Activated CD4-positive, alpha-beta T cell treated with anti-CD3 and anti-CD28 coated beads for 48 hours (primary cell): ENCODE measurements at regions not wholly inside any gene's neighbourhood (a gene's known extent, or its start where the extent isn't known, plus 50 kb on each side); places are given as distances from the start of the nearest gene placed in this dataset.
"Not testable (repeated sequence)": the region's sequence is repeated elsewhere in the genome, so short reads cannot be mapped to it uniquely, and the experiment has no call there.

Source experiments
- DNase-seq: peaks from one replicate; pipeline ENCODE4 v3.0.0-alpha.2; 2020

DNA sequence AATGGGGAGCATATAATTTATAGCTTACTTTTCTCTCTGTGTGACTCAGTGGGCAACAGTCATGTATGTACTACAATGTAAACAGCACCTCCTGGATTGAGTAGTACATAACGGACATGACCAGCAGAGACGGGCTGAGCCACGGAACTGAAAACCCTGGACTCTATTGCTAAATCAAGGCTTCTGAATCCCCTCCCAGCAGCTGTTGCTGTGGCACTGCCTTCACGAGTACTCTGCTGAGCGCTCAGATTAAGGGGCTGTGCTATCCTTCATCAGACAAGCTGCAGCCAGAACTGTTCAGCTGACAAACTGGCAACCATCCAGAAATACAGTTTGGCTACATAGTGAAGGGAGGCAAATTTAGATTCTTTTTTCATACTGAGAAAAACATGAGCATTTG is 131.3 kb upstream of the CCDC180 start:
- no peak for DNase-seq

DNA sequence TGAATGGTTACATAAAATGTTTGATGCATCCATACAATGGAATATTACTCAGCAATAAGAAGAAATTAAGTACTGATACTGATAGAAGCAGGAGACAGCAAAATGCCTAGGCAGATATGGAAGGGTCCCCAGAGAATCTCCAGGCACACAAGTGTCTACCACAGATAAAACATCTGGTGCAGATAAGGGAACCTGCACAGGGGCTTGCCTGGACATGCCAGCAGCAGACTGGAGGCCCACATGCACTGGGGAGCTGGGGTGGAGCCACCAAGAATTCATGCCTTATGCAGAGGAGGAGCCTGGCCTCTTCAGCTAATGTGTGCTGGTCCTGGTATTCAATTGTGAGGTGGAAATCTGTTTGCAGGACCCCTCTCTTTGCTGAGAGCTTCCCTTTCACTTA is 129.2 kb upstream of the CTSV start:
- not testable (repeated sequence) for DNase-seq

DNA sequence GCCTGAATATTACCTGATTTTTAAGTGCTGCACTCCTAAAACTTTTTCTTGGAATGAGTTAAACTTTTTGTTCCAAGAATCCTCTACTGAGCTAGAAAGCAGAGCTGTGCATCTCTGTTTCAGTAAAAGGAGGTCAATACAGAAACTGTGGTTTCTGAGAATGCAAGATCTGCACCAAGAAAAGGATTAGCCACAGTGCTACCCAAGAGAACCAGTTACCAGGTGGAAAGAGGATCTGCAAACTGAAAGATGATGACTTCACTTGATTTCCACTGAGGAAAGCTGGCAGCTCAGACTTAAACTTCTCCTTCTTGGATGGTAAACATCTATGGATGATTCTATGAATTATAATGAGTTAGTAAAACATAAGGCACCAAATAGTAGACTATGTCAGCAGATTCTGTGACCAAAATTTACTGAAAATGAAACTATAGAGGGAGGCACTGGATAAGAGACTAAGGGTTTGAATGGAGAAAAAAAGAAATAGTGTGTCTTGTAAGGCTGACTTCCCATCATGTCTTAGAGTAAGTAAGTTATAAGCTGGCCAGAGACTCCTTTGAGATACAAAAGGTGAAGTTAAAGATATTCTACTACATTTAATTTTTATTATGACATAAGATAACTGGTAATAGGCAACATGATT is 127.7 kb upstream of the CTSV start:
- DNase-seq: not testable (repeated sequence)

DNA sequence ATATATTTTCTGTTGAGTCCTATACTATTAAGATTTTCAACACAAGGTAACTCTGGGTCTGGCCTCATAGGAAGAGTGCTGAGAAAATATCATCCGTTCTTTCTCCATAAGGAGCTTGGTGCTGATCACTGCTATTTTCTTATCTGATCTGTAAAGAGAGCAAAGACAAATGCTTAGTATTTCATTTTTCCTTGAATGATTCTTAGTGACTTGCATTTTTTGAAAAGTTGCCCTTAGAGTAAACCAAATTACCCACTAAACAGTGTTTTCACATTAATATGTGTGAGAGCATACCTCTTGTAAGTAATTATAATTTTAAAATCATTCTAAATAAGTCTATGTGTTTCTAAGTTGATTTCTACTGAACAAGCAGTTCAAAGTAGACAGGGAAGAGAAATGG is 121.3 kb upstream of the CTSV start:
- DNase-seq: no peak

DNA sequence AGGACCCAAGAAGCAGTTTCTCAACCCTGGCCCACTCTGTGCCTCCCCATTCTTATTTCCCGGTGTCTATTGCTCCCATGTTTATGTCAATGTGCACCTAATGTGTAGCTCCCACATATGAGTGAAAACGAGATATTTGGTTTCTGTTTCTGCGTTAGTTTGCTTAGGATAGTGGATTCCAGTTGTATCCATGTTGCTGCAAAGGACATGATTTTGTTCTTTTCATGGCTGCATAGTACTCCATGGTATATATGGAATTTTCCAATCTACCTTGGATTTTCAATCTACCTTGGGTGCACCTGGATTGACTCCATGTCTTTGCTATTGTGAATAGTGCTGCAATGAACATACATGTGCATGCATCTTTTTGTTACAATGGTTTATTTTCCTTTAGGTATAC is 119.8 kb upstream of the CTSV start:
- DNase-seq: not testable (repeated sequence)

DNA sequence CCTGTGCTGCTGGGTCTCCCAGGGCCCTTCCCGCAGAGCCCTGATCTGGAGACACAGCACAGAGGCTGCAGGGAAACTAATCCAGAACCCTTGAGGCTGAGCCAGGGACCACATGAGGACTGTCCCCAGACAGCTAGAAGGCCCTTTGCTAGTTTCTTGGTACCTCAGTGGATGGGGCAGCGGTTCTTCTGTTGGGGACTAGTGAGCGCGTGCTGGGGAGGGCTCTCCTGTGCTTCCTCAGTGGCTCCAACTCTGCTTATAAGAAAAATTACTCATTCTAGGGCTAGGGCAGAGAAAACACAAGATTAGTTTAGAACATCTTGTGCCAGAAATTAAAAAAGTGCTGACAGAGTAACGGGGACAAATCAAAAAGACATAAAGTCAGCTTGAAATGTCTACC is 116.5 kb upstream of the CTSV start:
- not testable (repeated sequence) for DNase-seq

DNA sequence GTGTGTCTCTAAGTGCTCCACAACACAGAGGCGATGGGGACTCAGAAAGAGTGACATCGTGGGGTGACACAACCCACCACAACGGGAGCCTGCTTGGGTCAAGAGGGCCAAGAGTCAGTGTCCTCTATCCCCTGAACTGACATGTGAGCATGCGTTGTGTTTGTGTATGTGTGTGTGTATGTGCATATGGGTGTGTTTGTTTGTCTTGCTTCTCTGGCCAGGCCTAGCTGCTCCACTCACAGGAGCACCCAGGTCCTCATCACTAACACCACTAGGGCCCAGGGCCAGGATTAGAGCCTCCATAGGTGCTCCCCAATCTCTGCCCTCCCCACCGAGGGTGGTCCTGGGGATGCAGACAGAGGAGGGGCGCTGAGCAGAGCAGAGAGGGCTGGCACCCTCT is 115.0 kb upstream of the CTSV start:
- no peak for DNase-seq

DNA sequence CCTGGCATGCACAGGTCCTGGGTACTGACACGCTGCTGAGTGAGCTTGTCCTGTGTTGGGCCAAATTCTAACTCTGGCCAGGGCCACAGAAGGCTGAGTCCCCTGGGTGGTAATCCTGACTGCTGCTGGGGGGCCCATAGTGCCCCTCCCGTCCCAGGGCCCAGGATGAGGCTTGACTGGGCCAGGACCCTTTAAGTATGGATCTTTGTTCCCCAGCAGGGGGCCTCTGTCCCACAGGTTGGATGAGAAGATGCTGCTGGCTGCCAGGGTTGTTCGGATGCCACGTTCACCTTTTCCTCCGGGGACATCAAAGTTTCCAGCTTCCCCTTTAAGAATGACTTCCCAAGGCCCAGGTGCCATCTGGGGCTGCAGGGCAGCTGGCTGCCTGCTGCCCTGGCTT is 114.2 kb upstream of the CTSV start:
- not testable (repeated sequence) for DNase-seq

DNA sequence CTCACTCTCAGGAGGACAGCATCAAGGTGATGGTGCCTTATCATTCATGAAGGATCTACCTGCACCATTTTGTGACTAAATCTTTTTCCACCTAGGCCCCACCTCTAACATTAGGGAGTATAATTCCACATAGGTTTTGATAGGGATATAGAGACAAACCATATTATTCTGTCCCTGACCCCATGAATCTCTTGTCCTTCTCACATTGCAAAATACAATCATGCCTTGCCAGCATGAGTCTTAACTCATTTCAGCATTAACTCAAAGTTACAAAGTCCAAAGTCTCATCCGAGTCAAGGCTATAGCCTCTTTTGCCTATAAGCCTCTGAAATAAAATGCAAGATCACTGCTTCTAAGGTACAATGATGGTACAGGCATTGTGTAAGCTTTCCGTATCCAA is 111.5 kb upstream of the CTSV start:
- not testable (repeated sequence) for DNase-seq

DNA sequence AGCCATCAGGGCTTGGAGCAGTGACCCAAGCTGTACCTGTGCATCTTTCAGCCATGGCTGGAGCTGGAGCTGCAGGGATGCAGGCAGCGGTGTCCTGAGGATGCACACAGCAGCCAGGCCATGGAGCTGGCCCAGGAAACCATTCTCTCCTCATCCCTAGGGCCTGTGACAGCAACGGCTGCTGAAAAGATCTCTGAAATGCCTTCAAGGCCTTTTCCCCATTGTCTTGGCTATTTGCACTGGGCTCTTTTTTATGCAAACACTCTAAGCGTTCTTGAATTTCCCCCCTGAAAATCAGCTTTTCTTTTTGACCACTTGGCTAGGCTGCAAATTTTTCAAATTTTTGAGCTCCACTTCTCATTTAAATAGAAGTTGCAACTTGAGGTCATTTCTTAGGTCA is 109.5 kb upstream of the CTSV start:
- DNase-seq: not testable (repeated sequence)

DNA sequence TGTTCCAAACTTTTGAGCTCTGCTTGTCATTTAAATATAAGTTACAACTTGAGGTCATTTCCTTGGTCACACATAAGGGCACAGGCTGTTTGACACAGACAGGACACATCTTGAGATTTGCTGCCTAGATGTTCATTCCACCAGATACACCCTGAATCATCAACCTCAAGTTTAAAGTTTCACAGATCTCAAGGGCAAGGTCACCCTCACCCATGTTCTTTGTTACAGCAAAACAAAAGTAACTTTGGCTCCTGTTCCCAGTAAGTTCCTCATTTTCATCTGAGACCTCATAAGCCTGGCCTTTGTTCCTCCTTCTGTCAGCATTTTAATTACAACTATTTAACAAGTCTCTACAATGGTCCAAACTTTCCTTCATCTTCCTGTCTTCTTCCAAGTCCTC is 106.7 kb upstream of the CTSV start:
- not testable (repeated sequence) for DNase-seq

DNA sequence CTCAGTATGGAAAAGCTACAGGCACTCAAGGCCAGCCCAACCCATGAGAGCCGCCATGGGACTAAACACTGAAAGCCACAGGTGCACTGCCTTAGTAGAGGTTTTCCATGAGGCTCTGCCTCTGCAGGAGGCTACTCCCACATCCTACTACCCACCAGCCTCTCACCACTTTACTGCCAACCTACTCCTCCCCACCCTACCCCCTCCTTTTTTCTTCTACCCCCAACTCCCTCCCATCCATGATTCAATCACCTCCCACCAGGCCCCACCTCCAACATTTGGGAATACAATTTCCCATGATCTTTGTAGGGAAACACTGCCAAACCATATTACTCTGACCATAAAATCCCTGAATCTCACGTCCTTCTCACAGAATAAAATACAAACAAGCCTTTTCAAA is 101.6 kb upstream of the CTSV start:
- DNase-seq: no peak

DNA sequence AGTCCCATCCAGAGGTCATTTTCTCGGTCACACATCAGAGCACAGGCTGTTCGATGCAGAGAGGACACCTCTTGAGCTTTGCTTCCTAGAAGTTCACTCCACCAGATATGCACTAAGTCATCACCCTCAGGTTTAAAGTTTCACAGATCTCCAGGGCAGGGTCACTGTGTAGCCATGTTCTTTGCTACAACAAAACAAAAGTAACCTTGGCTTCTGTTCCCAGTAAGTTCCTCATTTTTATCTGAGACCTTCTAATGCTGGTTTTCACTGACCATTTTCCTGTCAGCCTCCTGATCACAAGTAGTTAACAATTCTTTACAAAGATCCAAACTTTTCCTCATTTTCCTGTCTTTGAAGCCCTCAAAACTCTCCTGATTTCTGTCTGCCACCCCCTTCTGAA is 97.5 kb upstream of the CTSV start:
- DNase-seq: no peak

DNA sequence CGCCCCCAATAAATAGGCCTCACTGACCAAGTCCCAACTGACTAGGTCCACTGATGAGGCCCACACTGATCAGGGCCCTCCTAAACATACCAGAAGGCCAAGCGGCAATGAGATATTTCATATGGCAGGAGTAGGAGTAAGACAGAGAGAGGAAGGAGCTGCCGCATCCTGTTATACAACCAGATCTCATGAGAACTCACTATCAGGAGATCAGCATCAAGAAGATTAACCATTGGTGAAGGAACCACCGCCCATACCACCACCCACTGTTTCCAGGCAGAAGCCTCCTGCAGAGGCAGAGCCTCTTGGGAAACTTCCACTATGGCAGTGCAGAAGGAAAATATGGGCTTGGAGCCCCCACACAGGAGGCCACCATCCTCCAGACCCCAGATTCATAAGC is 95.0 kb upstream of the CTSV start:
- not testable (repeated sequence) for DNase-seq

DNA sequence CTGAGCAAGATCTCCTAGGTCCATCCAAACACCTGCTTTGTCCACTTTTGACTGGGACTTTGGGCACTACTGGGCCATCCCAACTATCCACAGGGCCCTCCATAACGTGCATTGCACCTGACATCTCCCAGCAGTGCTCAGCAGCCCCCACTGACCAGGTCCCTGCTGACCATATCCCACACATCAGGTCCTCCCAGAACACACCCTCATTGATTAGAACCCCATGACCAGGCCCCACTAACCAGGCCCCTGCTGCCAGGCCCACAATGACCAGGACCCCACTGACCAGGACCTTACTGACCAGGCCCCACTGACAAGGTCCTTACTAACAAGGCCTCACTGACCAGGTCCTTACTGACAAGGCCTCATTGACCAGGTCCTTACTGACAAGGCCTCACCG is 93.9 kb upstream of the CTSV start:
- DNase-seq: no peak

DNA sequence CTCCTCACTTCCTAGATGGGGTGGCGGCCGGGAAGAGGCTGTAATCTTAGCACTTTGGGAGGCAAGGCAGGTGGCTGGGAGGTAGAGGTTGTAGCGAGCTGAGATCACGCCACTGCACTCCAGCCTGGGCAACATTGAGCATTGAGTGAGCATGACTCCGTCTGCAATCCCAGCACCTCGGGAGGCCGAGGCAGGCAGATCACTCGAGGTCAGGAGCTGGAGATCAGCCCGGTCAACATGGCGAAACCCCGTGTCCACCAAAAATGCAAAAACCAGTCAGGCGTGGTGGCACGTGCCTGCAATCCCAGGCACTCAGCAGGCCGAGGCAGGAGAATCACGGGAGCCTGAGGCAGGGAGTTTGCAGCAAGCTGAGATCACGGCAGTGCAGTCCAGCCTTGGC is 91.9 kb upstream of the CTSV start:
- not testable (repeated sequence) for DNase-seq

DNA sequence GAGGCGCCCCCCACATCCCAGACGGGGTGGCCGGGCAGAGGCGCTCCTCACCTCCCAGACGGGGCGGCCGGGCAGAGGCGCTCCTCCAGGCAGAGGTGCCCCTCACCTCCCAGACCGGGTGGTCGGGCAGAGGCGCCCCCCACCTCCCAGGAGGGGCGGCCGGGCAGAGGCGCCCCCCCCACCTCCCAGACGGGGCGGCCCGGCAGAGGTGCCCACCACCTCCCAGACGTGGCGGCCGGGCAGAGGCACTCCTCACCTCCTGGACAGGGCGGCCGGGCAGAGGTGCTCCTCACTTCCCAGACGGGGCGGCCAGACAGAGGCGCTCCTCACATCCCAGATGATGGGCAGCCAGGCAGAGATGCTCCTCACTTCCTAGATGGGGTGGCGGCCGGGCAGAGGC is 91.4 kb upstream of the CTSV start:
- not testable (repeated sequence) for DNase-seq

DNA sequence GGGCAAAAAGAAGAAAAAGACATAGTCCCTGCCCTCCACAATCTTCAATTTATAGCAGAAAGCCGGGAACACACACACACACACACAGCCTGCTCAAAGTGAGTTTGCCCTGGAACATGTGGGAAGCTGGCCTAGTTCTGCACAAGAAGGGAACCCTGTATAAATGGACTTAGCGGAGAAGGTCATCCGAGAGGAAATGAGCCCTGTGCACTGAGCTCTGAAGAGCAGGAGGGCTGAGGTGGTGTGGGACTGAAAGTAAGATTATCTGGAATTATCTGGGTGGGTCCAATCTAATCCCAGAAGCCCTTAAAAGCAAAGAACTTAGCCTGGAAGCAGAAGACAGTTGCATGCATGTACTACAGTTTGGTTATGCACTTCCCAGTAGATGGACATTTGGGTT is 90.0 kb upstream of the CTSV start:
- DNase-seq: no peak

DNA sequence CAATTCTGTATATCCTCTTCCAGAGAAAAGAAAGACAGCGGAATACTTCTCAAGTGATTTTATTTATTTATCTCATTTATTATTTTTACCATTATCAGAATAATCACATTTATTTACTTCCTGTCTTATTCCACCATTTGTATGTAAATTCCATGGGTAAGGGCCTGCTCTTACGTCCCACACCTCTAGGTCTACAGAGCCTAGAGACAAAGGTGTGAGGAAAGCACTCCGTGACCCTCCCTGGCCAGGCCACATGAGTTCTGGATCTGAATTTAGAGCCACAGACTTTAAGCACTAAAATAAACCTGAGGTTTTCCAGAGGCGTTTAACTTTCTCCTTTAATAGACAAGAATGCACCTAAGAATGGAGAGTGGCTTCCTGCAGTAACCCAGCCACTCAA is 85.3 kb upstream of the CTSV start:
- no peak for DNase-seq

DNA sequence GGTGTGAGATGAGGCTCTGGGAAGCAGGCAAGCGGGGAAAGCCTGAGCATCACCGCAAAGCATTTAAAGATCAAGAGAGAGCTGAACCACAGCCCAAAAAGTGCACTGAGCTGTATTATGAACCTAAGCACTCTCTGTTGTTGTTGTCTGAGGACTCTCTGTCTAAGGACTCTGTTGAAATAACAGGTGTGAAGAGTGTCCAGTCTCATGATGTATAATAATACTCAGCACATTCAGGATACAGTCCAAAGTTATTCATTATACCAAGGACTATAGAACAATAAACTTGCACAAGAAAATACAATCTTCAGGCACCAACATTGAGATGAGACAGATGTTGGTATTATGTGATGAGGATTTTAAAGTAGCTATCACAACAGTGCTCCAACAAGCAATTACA is 71.8 kb upstream of the CTSV start:
- no peak for DNase-seq

DNA sequence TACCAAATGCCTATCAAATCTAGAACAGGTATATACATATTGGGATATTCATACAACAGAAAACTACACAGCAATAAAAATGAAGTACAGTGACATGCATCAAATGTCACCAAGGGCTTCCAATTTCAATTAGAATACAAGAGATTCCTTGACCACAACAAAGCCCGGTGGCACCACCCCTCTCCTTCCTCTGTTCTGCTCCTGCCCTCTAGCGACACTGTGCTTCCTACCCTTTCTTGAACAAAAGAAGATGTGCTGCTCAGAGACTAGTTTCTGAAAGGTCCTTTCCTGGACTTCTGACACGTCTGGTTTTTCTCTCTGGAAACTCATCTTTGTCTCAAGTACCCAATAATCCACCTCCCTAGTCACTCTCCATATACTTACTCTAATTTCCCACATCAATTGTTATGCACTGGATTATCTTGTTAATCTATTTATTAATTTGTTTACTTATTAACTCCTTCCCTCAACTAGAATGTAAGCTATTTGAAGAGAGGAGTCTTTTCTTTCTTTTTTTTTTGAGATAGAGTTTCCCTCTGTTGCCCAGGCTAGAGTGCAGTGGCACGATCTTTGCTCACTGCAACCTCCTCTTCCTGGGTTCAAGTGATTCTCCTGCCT is 70.4 kb upstream of the CTSV start:
- peak; percentile 55 for DNase-seq

DNA sequence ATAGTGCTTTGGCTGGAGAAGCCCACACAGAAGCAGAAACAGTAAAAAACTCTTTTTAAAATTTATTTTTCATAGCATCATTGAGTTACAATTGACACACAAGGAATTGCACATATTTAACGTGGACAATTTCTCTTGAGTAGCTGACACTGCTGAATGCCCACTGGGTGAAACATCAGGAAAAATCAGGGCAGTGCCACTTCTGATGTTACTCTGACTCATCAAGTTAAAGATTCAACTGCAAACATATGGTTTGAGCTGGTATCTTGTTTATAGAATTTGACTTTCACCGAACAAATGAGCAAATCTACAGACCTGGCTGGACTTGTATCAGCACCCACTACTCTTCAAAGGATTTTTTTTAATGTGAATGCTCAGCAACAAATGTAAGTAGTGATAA is 66.3 kb upstream of the CTSV start:
- not testable (repeated sequence) for DNase-seq

DNA sequence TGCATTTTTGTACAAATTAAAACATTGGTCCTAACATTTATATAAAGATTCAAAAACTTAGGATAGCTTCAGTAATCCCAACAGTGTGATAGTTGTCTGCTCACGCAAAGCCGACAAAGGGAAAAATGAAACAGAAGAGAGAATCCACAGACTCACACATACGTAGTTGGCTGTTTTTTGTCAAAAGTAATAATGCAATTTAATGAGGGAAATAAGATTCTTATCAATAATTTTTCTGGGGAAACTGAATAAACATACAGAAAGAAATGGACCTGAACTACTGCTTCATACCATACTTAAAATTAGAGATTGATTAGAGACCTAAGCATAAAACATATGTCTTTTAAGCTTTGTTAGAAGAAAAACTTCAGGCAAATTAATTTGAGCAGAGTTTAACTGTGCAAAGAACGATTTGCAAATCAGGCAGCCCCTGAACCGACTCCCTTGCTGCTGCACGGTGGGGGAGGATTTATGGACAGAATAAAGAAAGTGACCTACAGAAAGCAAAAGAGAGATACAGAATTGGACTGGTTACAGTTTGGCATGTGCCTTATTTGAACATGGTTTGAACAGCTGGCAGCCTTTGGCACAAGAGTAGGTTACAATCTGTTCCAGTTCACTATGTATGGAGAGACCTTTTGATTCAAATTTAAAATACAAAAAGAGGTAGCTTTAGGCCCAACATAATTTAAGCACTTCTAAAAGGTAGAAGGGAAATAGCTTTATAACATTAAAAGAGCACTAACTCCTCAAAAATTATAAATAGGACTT is 64.9 kb upstream of the CTSV start:
- DNase-seq: not testable (repeated sequence)

DNA sequence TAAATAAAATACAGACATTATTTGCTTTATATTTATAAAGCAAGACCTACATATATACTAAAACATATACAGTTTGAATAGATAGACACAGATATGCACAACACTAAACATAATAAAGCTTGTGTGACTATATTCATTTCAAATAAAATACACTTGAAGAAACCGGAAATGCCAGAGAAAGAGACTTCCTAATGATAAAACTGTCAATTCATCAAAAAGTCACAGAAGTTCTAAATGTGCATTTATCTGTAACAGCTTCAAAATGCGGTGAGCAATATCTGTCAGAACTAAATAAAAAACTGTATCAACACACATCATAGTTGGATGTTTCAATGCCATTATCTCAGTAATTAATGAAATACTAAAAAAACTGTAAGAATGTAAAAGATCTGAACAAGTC is 60.6 kb upstream of the CTSV start:
- DNase-seq: not testable (repeated sequence)
